H1 (cell line): ENCODE measurements at regions not wholly inside any gene's neighbourhood (a gene's known extent, or its start where the extent isn't known, plus 50 kb on each side); places are given as distances from the start of the nearest gene placed in this dataset.

ENCODE experiments used
- CTCF ChIA-PET: fragments of 300-600 bp; sonication (Branson Sonifier 250); formaldehyde crosslinking; loops from one replicate; lab custom pipeline; 2021; ENCODE audit not compliant: partially characterized antibody; lab: Charles Lee
- POLR2A ChIA-PET: fragments of 300-600 bp; sonication (Branson Sonifier 250); formaldehyde crosslinking; loops from one replicate; lab custom pipeline; 2021; ENCODE audit warnings: inconsistent platforms; ENCODE audit not compliant: partially characterized antibody; lab: Charles Lee
- DNase-seq, 2 experiments: peaks; one replicate each; pipeline versions ENCODE4 v3.0.0 to v3.0.0-alpha.2; 2010 to 2022; ENCODE audit warnings: low spot score in 2 of 2, low read depth in 1 of 2, mixed read lengths in 1 of 2
- FAIRE-seq: peaks from 2 replicates; lab custom pipeline; 2011; peaks lifted over from hg19 to GRCh38; lab: Jason Lieb, UNC
- H2AFZ ChIP-seq: 2 replicates; pipeline ENCODE4 v1.8.1; 2012; ENCODE audit warnings: low read length, inconsistent platforms
- H2AK5ac ChIP-seq: 2 replicates; pipeline ENCODE4 v1.6.1; 2013; ENCODE audit warnings: low read depth, low read length
- H2BK120ac ChIP-seq: replicated peaks from 2 replicates; pipeline ENCODE3; 2013; ENCODE audit warnings: low read depth, low read length, inconsistent platforms
- H2BK12ac ChIP-seq: 2 replicates; pipeline ENCODE4 v1.6.1; 2013; ENCODE audit warnings: low read depth, low read length
- H2BK15ac ChIP-seq: 2 replicates; pipeline ENCODE4 v1.6.1; 2013; ENCODE audit warnings: low read length
- H2BK20ac ChIP-seq: 2 replicates; pipeline ENCODE4 v1.6.1; 2013; ENCODE audit warnings: low read length
- H2BK5ac ChIP-seq: 2 replicates; pipeline ENCODE4 v1.6.1; 2013; ENCODE audit warnings: low read depth, low read length
- H3K14ac ChIP-seq: 2 replicates; pipeline ENCODE4 v1.6.1; 2013; ENCODE audit warnings: inconsistent platforms; ENCODE audit not compliant: insufficient read length
- H3K18ac ChIP-seq: 2 replicates; pipeline ENCODE4 v1.6.1; 2013; ENCODE audit warnings: low read length; ENCODE audit errors: extremely low read depth
- H3K23ac ChIP-seq: 2 replicates; pipeline ENCODE4 v1.6.1; 2013; ENCODE audit warnings: inconsistent platforms; ENCODE audit not compliant: insufficient read length
- H3K23me2 ChIP-seq: 2 replicates; pipeline ENCODE4 v1.6.1; 2013; ENCODE audit warnings: low read depth, low read length
- H3K27ac ChIP-seq: 2 replicates; pipeline ENCODE4 v1.6.1; 2011; ENCODE audit warnings: low read depth, low read length, inconsistent platforms
- H3K27me3 ChIP-seq, 4 experiments: replicated peaks in 1 of 4; 1 replicate in 1 of 4; 2 replicates in 3 of 4; pipeline versions ENCODE4 v1.6.1 to v1.8.1; 2011 to 2013; ENCODE audit warnings: low read length in 3 of 4, mild to moderate bottlenecking in 3 of 4, inconsistent platforms in 2 of 4, mixed read lengths in 2 of 4, moderate library complexity in 1 of 4; ENCODE audit not compliant: control insufficient read depth in 3 of 4, insufficient read depth in 3 of 4; ENCODE audit errors: extremely low read depth in 1 of 4
- H3K36me3 ChIP-seq, 4 experiments: 2 replicates each; pipeline versions ENCODE4 v1.6.1 to v1.8.1; 2011 to 2013; ENCODE audit warnings: mild to moderate bottlenecking in 4 of 4, low read length in 3 of 4, moderate library complexity in 2 of 4, control low read depth in 1 of 4, inconsistent platforms in 1 of 4; ENCODE audit not compliant: insufficient read depth in 4 of 4, control insufficient read depth in 2 of 4
- H3K4ac ChIP-seq: replicated peaks from 2 replicates; pipeline ENCODE3; 2013; ENCODE audit warnings: low read length, low read depth, mixed read lengths, inconsistent platforms; ENCODE audit not compliant: insufficient read length
- H3K4me1 ChIP-seq, 4 experiments: replicated peaks in 1 of 4; 1 replicate in 1 of 4; 2 replicates in 3 of 4; pipeline versions ENCODE4 v1.6.1 to v1.8.1; 2011 to 2013; ENCODE audit warnings: low read length in 3 of 4, inconsistent platforms in 2 of 4, mixed read lengths in 1 of 4; ENCODE audit not compliant: insufficient read depth in 4 of 4, control insufficient read depth in 3 of 4
- H3K4me2 ChIP-seq, 2 experiments: 2 replicates each; pipeline versions ENCODE4 v1.6.1 to v1.8.1; 2011 to 2013; ENCODE audit warnings: low read depth in 2 of 2, low read length in 2 of 2, control low read depth in 1 of 2, inconsistent platforms in 1 of 2, mild to moderate bottlenecking in 1 of 2; ENCODE audit not compliant: insufficient read depth in 1 of 2
- H3K4me3 ChIP-seq, 4 experiments: fragments of 200-600, 300-600 bp in 1 of 4; sonication (generic), shearing (Covaris generic), sonication (Bioruptor Twin) in 1 of 4; 2 replicates each; pipeline versions ENCODE4 v1.5.1 to v1.8.1; 2011 to 2016; ENCODE audit warnings: low read length in 4 of 4, low read depth in 3 of 4, control low read depth in 2 of 4, inconsistent platforms in 2 of 4, mild to moderate bottlenecking in 2 of 4, mixed read lengths in 1 of 4, moderate library complexity in 1 of 4; ENCODE audit not compliant: insufficient read depth in 2 of 4; ENCODE audit errors: extremely low read depth in 1 of 4
- H3K56ac ChIP-seq: replicated peaks from 2 replicates; pipeline ENCODE3; 2013; ENCODE audit warnings: low read depth, mild to moderate bottlenecking, mixed read lengths, low read length, inconsistent platforms; ENCODE audit not compliant: insufficient read length
- H3K79me1 ChIP-seq: 2 replicates; pipeline ENCODE4 v1.6.1; 2013; ENCODE audit warnings: low read depth, low read length, control low read depth
- H3K79me2 ChIP-seq, 2 experiments: 2 replicates each; pipeline versions ENCODE4 v1.6.1 to v1.8.1; 2012 to 2013; ENCODE audit warnings: low read length in 2 of 2, mild to moderate bottlenecking in 2 of 2, inconsistent platforms in 1 of 2; ENCODE audit not compliant: insufficient read depth in 2 of 2, control insufficient read depth in 1 of 2
- H3K9ac ChIP-seq, 4 experiments: replicated peaks in 1 of 4; 1 replicate in 1 of 4; 2 replicates in 3 of 4; pipeline versions ENCODE4 v1.6.1 to v1.8.1; 2011 to 2013; ENCODE audit warnings: low read depth in 3 of 4, low read length in 3 of 4, control low read depth in 2 of 4, mild to moderate bottlenecking in 2 of 4, moderate library complexity in 2 of 4, inconsistent platforms in 1 of 4; ENCODE audit errors: extremely low read depth in 1 of 4
- H3K9me3 ChIP-seq, 2 experiments: 2 replicates each; pipeline versions ENCODE4 v1.6.1 to v1.8.1; 2012 to 2013; ENCODE audit warnings: mild to moderate bottlenecking in 2 of 2, moderate library complexity in 2 of 2, control low read depth in 1 of 2, inconsistent platforms in 1 of 2, low read depth in 1 of 2, low read length in 1 of 2, mixed read lengths in 1 of 2; ENCODE audit not compliant: insufficient read depth in 2 of 2
- H4K20me1 ChIP-seq, 2 experiments: replicated peaks in 1 of 2; 2 replicates each; pipeline versions ENCODE3 to v1.8.1; 2011 to 2013; ENCODE audit warnings: inconsistent platforms in 2 of 2, low read length in 2 of 2, mild to moderate bottlenecking in 1 of 2; ENCODE audit not compliant: insufficient read depth in 2 of 2, control insufficient read depth in 1 of 2
- H4K5ac ChIP-seq: 2 replicates; pipeline ENCODE4 v1.6.1; 2013; ENCODE audit warnings: low read length, low read depth, mixed read lengths, inconsistent platforms; ENCODE audit not compliant: insufficient read length
- H4K8ac ChIP-seq: 2 replicates; pipeline ENCODE4 v1.8.0; 2013; ENCODE audit warnings: mild to moderate bottlenecking, moderate library complexity, low read length, inconsistent platforms; ENCODE audit not compliant: insufficient read depth; ENCODE audit errors: extremely low read depth
- H4K91ac ChIP-seq: replicated peaks from 2 replicates; pipeline ENCODE3; 2013; ENCODE audit warnings: low read length, mixed read lengths, inconsistent platforms; ENCODE audit not compliant: insufficient read length
- BCL11A ChIP-seq, 2 experiments: IDR thresholded peaks; one replicate each; pipeline ENCODE4 v1.6.1; 2011; ENCODE audit warnings: low read depth in 2 of 2, low read length in 2 of 2, mild to moderate bottlenecking in 2 of 2
- EGR1 ChIP-seq: IDR thresholded peaks from 2 replicates; pipeline ENCODE4 v1.6.1; 2011; ENCODE audit warnings: low read depth, low read length, borderline replicate concordance
- GTF2F1 ChIP-seq: IDR thresholded peaks from 2 replicates; pipeline ENCODE4 v1.6.1; 2012; ENCODE audit warnings: low read depth, low read length, improper control_type of control experiment, borderline replicate concordance
- KDM4A ChIP-seq: IDR thresholded peaks from one replicate; pipeline ENCODE4 v1.7.1; 2012; ENCODE audit warnings: low read depth, mild to moderate bottlenecking, moderate library complexity, low read length, inconsistent platforms; ENCODE audit not compliant: severe bottlenecking
- KDM5A ChIP-seq: fragments of 200-600 bp; IDR thresholded peaks from 2 replicates; pipeline ENCODE4 v1.7.1; 2012; ENCODE audit warnings: mild to moderate bottlenecking, low read length, inconsistent platforms, mixed read lengths
- MAFK ChIP-seq: IDR thresholded peaks from 2 replicates; pipeline ENCODE4 v1.6.1; 2012; ENCODE audit warnings: low read depth, mild to moderate bottlenecking, improper control_type of control experiment, low read length
- POLR2AphosphoS5 ChIP-seq: IDR thresholded peaks from 2 replicates; pipeline ENCODE4 v1.6.1; 2011; ENCODE audit warnings: low read depth, low read length
- SIX5 ChIP-seq: IDR thresholded peaks from 2 replicates; pipeline ENCODE4 v1.6.1; 2011; ENCODE audit warnings: mild to moderate bottlenecking, low read depth, low read length
- WGBS, 2 experiments: shearing (Covaris generic) in 1 of 2; methylation state at CpG; one replicate each; pipeline versions ENCODE4 v1.1.6 to v1.1.7; 2013 to 2015; ENCODE audit warnings: low lambda C conversion rate in 2 of 2, mixed read lengths in 2 of 2, inconsistent platforms in 1 of 2, low coverage in 1 of 2, missing lambda C conversion rate in 1 of 2; ENCODE audit not compliant: insufficient replicate concordance in 2 of 2, insufficient coverage in 1 of 2, insufficient read length in 1 of 2; ENCODE audit errors: extremely low coverage in 1 of 2, missing lambda C conversion rate in 1 of 2; 5-methylcytosine and 5-hydroxymethylcytosine counted together

GRCh38 chr18:45312555-45313126 is 302.6 kb upstream of the SLC14A2 start:
- FAIRE-seq (no peak), DNase-seq (no peak)
- POLR2A ChIA-PET: no interaction called here
- CTCF ChIA-PET: interaction anchor here (1.4 to 2.9 kb wide), 5 partner anchors 25 to 72 kb away, joined by 4 to 19 read pairs (median 6); no protein-coding TSS in a partner anchor
- Histone ChIP-seq H3K56ac (no peak overlapping the region), H4K8ac (no peak overlapping the region), H3K4me1 (peaks cover 0 to 2% (median 0%) of the 10 kb centered on the region in 4 experiments; a peak in 1 of 7 replicates), H3K36me3 (no peaks in the 10 kb centered on the region), H2BK15ac (no peak overlapping the region), H2BK5ac (no peak overlapping the region), H3K79me1 (no peaks in the 10 kb centered on the region), H3K79me2 (no peaks in the 10 kb centered on the region), H4K20me1 (no peaks in the 10 kb centered on the region), H4K5ac (no peak overlapping the region), H2AFZ (no peak overlapping the region), H2AK5ac (no peak overlapping the region), H3K9ac (no peak overlapping the region), H3K23me2 (no peaks in the 10 kb centered on the region), H3K4ac (no peak overlapping the region), H3K18ac (no peak overlapping the region), H2BK20ac (no peak overlapping the region), H2BK120ac (no peak overlapping the region), H4K91ac (no peak overlapping the region), H3K23ac (no peak overlapping the region), H3K4me2 (no peak overlapping the region), H3K27ac (no peak overlapping the region), H3K4me3 (no peak overlapping the region), H3K9me3 (no peaks in the 10 kb centered on the region), H2BK12ac (no peak overlapping the region), H3K14ac (no peak overlapping the region), H3K27me3 (no peaks in the 10 kb centered on the region)
- TF ChIP-seq KDM5A (no peak), MAFK (no peak), KDM4A (no peak), POLR2AphosphoS5 (no peak), EGR1 (no peak), BCL11A (IDR thresholded peaks at IDR 0.05; ENCODE audit: low read depth in 2 of 2, low read length in 2 of 2) (no peak), SIX5 (no peak), GTF2F1 (no peak)
- 78% methylated on average over 9 of the region's 9 CpGs; no CpG with 5 or more reads in 1 of the 2 experiments for WGBS, 2 experiments
